Panc1 (cell line): ENCODE measurements at regions not wholly inside any gene's neighbourhood (a gene's known extent, or its start where the extent isn't known, plus 50 kb on each side); places are given as distances from the start of the nearest gene placed in this dataset.

Experiments used
- ATAC-seq: fragments of 200-7000 bp; cut with Tn5 transposase; 2 replicates; pipeline ENCODE4 v1.9.1; 2020; ENCODE audit warnings: mild to moderate bottlenecking, moderate library complexity
- BruUV-seq: library from RNA; stranded (reverse); fragments of 400-500 nt; replicated peaks from 2 replicates; lab custom pipeline; 2021; lab: Mats Ljungman, UMichigan
- CTCF ChIA-PET: fragments of 300-600 bp; sonication (Branson Sonifier 250); formaldehyde crosslinking; loops from one replicate; lab custom pipeline; 2022; ENCODE audit warnings: antibody characterized with exemption; lab: Charles Lee
- POLR2A ChIA-PET: fragments of 300-600 bp; sonication (Branson Sonifier 250); formaldehyde crosslinking; loops from one replicate; lab custom pipeline; 2022; ENCODE audit warnings: antibody characterized with exemption; lab: Charles Lee
- DNase-seq: peaks from one replicate; pipeline ENCODE4 v3.0.0-alpha.2; 2010; ENCODE audit warnings: low read depth, low spot score
- H3K27ac ChIP-seq: 2 replicates; pipeline ENCODE4 v1.5.1; 2011; ENCODE audit warnings: mild to moderate bottlenecking, low read length, inconsistent platforms
- H3K27me3 ChIP-seq: fragments of 200-500 bp; sonication (Bioruptor generic); 2 replicates; pipeline ENCODE4 v1.6.0; 2014; ENCODE audit warnings: low read length, inconsistent platforms; ENCODE audit not compliant: control insufficient read depth, insufficient read depth
- H3K36me3 ChIP-seq: fragments of 200-500 bp; sonication (Bioruptor generic); 2 replicates; pipeline ENCODE4 v1.5.1; 2014; ENCODE audit warnings: inconsistent platforms, mild to moderate bottlenecking, low read length, moderate library complexity; ENCODE audit not compliant: control insufficient read depth, insufficient read depth
- H3K4me1 ChIP-seq: 2 replicates; pipeline ENCODE4 v1.5.1; 2011; ENCODE audit warnings: inconsistent platforms, mild to moderate bottlenecking, low read length, moderate library complexity; ENCODE audit not compliant: control insufficient read depth, insufficient read depth
- H3K4me3 ChIP-seq, 2 experiments: 2 replicates each; pipeline ENCODE4 v1.5.1; 2011 to 2012; ENCODE audit warnings: low read depth in 2 of 2, low read length in 2 of 2, mild to moderate bottlenecking in 2 of 2, inconsistent platforms in 1 of 2, moderate library complexity in 1 of 2
- H3K9me3 ChIP-seq: fragments of 200-500 bp; sonication (Bioruptor generic); 2 replicates; pipeline ENCODE4 v1.5.1; 2014; ENCODE audit warnings: low read depth, mild to moderate bottlenecking, inconsistent platforms, low read length, moderate library complexity; ENCODE audit not compliant: control insufficient read depth, insufficient read depth
- POLR2AphosphoS5 ChIP-seq: IDR thresholded peaks from 2 replicates; pipeline ENCODE4 v1.6.1; 2012; ENCODE audit warnings: mild to moderate bottlenecking, low read depth, low read length, moderate library complexity
- REST ChIP-seq, 2 experiments: IDR thresholded peaks; 2 replicates each; pipeline ENCODE4 v1.6.1; 2011 to 2012; ENCODE audit warnings: low read depth in 2 of 2, control low read depth in 1 of 2, low read length in 1 of 2, mild to moderate bottlenecking in 1 of 2, moderate library complexity in 1 of 2; ENCODE audit not compliant: insufficient read depth in 1 of 2
- SIN3A ChIP-seq: IDR thresholded peaks from 2 replicates; pipeline ENCODE4 v1.6.1; 2012; ENCODE audit warnings: low read depth, mild to moderate bottlenecking, low read length, moderate library complexity, borderline replicate concordance; ENCODE audit not compliant: insufficient read depth
- TCF7L2 ChIP-seq: IDR thresholded peaks from 2 replicates; pipeline ENCODE4 v1.6.1; 2011; ENCODE audit warnings: mild to moderate bottlenecking, low read depth, low read length, inconsistent platforms
- in situ Hi-C: cut with HindIII; loops from 2 replicates; pipeline ENCODE4 v1.10.0; 2016; ENCODE audit warnings: low sequenced_read_pairs, low pct_unique_long_range_greater_than_20kb
- intact Hi-C: fragments of 100-400 bp; cut with micrococcal nuclease; formaldehyde crosslinking; loops from one replicate; pipeline ENCODE4 v1.10.0; 2022; ENCODE audit not compliant: unreplicated experiment
- TF ChIP-seq, protein P1 (sequence below): fragments of 450-650 bp; IDR thresholded peaks from 2 replicates; pipeline ENCODE4 v1.5.1; 2017; ENCODE audit warnings: mild to moderate bottlenecking

- POLR2A ChIA-PET, result no interaction called here
- CTCF ChIA-PET, result no interaction called here
- Histone ChIP-seq H3K27me3 (no peaks in the 10 kb centered on the region), H3K36me3 (no peaks in the 10 kb centered on the region), H3K27ac (peak overlapping the region; percentile 67; the same call in 1 of the 2 replicates), H3K4me3 (no peak overlapping the region), H3K9me3 (no peaks in the 10 kb centered on the region; the same call in 1 of the 2 replicates), H3K4me1 (peaks cover 39% of the 10 kb centered on the region)
- no TSS peak for BruUV-seq
- in situ Hi-C loops (no loop called here), intact Hi-C loops (no loop called here)
- DNase-seq, result no peak
- no peak for TF ChIP-seq REST (IDR thresholded peaks at IDR 0.05; ENCODE audit: insufficient read depth in 1 of 2, low read depth in 2 of 2, low read length in 1 of 2)
- TF ChIP-seq POLR2AphosphoS5, result no peak
- TF ChIP-seq, protein P1, sequence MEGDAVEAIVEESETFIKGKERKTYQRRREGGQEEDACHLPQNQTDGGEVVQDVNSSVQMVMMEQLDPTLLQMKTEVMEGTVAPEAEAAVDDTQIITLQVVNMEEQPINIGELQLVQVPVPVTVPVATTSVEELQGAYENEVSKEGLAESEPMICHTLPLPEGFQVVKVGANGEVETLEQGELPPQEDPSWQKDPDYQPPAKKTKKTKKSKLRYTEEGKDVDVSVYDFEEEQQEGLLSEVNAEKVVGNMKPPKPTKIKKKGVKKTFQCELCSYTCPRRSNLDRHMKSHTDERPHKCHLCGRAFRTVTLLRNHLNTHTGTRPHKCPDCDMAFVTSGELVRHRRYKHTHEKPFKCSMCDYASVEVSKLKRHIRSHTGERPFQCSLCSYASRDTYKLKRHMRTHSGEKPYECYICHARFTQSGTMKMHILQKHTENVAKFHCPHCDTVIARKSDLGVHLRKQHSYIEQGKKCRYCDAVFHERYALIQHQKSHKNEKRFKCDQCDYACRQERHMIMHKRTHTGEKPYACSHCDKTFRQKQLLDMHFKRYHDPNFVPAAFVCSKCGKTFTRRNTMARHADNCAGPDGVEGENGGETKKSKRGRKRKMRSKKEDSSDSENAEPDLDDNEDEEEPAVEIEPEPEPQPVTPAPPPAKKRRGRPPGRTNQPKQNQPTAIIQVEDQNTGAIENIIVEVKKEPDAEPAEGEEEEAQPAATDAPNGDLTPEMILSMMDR, result no peak
- no peak for TF ChIP-seq TCF7L2
- no peak for TF ChIP-seq SIN3A
- no peak for ATAC-seq
Measured at GRCh38 chr3:23672628-23673027, 133.1 kb upstream of the UBE2E1 start.

- ChIA-PET POLR2A (no interaction called here), CTCF (no interaction called here)
- no TSS peak for BruUV-seq
- Histone ChIP-seq H3K36me3 (no peaks in the 10 kb centered on the region), H3K9me3 (no peaks in the 10 kb centered on the region; the same call in 1 of the 2 replicates), H3K4me1 (peaks cover 18% of the 10 kb centered on the region), H3K27ac (no peak overlapping the region), H3K27me3 (no peaks in the 10 kb centered on the region), H3K4me3 (no peak overlapping the region)
- ATAC-seq (no peak), DNase-seq (no peak)
- intact Hi-C loops, result no loop called here
- in situ Hi-C loops, result no loop called here
- no peak for TF ChIP-seq TCF7L2
- no peak for TF ChIP-seq POLR2AphosphoS5
- no peak for TF ChIP-seq SIN3A
- TF ChIP-seq REST (IDR thresholded peaks at IDR 0.05; ENCODE audit: insufficient read depth in 1 of 2, low read depth in 2 of 2, low read length in 1 of 2), result no peak
- TF ChIP-seq, protein P1, result no peak
Measured at GRCh38 chr3:23675010-23675409, 130.7 kb upstream of the UBE2E1 start.
